Skeletal muscle cell (primary cell): ENCODE measurements at regions not wholly inside any gene's neighbourhood (a gene's known extent, or its start where the extent isn't known, plus 50 kb on each side); places are given as distances from the start of the nearest gene placed in this dataset.

ENCODE experiments used
- DNase-seq: peaks from one replicate; pipeline ENCODE4 v3.0.0-alpha.2; 2010; ENCODE audit warnings: low read depth
- H3K4me3 ChIP-seq: 2 replicates; pipeline ENCODE4 v1.5.1; 2011; ENCODE audit warnings: low read depth, mild to moderate bottlenecking, control low read depth, low read length, moderate library complexity

GRCh38 chr5:67361932-67362729 is 165.5 kb upstream of the CD180 start:
- peak; percentile 33 for DNase-seq

GRCh38 chr5:67360047-67360446 is 163.4 kb upstream of the CD180 start:
- H3K4me3 ChIP-seq: no peak overlapping the region
- no peak for DNase-seq

More at GRCh38 chr5:67361932-67362729, 165.5 kb upstream of the CD180 start:
- H3K4me3 ChIP-seq: no peak overlapping the region

DNA sequence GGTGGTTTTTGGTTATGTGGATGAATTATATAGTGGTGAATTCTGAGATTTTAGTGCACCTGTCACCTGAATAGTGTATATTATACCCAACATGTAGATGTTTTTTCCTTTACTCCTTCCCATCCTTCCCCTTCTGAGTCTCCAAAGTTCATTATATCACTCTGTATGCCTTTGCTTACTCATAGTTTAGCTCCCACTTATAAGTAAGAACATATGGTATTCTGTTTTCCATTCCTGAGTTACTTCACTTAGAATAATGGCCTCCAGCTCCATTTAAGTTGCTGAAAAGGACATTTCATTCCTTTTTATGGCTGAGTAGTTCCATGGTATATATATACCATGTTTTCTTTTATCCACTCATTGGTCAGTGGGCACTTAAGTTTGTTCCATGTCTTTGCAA is 161.6 kb upstream of the CD180 start:
- no peak for DNase-seq
- no peak overlapping the region for H3K4me3 ChIP-seq

DNA sequence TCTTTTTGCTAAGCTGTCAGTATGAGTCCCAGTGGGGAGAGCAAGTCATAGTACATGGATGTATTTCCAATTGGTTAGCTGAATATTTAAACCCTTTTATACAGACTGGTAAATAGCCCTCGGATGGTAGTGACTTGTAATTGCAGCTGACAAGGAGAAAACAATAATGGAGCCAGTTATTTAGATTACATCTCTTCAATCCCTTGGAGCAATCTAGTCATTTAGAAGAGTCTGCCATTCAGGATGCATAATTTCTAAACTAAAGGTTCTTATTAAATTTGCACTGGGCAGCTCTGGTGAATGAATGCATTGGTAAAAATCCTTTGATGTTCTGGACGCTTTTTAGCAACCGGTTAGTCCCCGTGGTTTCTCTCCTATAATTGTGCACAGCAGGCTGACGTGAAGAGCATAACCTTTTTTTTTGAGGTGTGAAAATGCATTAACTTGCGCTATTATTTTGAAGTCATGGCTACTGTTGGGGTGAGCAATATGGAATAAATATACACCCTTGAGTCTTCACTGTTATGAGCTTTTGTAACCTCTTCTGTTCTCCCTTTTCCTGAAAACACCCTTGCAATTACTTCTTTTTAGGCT is 158.6 kb upstream of the CD180 start:
- no peak overlapping the region for H3K4me3 ChIP-seq
- no peak for DNase-seq

GRCh38 chr5:67353500-67354450 is 157.2 kb upstream of the CD180 start:
- no peak overlapping the region for H3K4me3 ChIP-seq
- DNase-seq: peak; percentile 27

DNA sequence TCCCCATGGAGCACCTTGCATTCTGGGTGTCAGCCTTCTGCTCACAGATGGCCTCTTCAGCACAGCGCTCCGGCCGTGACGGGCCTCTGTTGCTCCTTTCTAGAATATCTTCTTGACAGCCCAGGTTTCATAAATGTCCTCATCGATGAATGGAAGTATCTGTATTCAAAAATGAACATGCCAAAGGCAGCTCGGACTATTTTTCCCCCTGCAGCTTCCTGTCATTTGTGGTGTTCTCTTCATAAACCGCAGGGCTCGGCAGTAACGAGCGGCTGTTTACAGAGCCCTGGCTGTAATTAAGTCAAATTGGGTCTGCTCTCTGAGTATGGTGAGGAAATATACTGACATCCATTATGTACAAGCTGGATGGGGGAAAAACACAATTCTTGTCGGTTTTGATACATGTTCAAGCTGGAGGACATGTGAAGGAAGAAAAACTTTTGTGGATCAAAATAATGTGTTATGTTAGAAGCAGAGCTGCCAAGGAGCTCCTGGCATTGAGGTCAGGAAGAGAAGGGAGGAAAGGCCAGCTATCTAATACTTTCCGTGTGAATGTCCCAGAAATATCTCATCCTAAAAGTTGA is 154.1 kb upstream of the CD180 start:
- no peak for DNase-seq
- no peak overlapping the region for H3K4me3 ChIP-seq

- no peak overlapping the region for H3K4me3 ChIP-seq
- no peak for DNase-seq
Measured at GRCh38 chr5:67350185-67350584, 153.6 kb upstream of the CD180 start.

DNA sequence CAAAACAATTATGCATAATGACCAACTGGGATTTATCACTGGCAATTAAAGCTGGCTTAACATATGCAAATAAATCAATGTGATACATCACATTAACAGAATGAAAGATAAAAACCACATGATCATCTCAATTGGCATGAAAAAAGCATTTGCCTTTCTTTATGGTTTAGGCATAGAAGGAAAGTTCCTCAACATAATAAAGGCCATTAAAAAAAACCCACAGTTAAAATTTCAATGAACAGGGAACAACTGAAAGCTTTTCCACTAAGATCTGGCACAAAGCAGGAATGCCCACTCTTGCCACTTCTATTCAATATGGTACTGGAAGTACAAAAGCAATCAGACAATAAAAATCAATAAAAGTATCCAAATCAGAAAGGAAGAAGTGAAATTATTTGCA is 151.2 kb upstream of the CD180 start:
- no peak overlapping the region for H3K4me3 ChIP-seq

DNA sequence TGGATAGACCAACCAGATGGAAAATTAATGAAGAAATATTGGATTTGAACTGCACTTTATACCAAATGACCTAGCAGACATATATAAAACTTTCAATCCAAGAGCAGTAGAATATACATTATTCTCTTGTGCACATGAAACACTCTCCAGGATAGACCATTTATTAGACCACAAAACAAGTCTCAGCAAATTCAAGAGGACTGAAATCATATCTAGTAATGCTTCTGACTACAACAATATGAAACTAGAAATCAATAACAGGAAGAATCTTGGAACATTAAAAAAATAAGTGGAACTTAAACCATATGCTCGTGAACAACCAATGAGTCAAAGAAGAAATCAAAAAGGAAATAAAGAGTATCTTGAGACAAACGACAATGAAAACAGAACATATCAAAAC is 150.0 kb upstream of the CD180 start:
- DNase-seq: no peak
- no peak overlapping the region for H3K4me3 ChIP-seq

More for the DNA sequence above, 151.2 kb upstream of the CD180 start:
- DNase-seq: no peak

DNA sequence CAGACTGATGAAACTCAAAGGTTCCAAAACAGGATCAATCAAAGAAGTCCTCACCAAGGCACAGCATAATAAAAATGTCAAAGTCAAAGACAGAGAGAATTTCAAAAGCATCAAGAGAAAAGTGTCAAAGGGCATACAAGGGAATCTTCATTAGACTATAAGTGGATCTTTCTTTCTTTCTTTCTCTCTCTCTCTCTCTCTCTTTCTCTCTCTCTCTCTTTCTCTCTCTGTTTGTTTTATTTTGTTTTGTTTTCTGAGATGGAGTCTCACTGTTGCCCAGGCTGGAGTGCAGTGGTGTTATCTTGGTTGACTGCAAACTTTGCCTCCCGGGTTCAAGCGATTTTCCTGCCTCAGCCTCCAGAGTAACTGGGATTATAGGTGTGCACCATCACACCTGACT is 148.3 kb upstream of the CD180 start:
- no peak overlapping the region for H3K4me3 ChIP-seq
- DNase-seq: no peak

DNA sequence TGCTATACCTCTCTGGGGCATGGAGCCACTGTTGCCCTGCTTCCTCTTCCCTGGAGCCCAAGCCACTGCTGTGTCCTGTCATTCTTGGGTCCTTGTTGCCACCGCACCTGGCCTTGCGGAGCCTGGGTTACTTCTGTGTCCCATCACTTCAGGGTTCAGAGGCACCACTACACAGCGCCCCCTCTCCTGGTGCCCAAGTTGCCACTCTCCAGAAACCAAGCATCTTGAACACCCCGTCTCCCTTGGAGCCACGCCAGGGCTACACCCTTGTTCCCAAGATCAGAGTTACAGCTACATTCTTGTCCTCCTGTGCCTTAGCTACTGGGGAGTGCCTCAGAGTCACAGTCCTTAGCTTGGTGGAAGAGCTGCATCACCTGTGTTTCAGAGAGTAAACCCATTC is 147.2 kb upstream of the CD180 start:
- no peak overlapping the region for H3K4me3 ChIP-seq
- no peak for DNase-seq

DNA sequence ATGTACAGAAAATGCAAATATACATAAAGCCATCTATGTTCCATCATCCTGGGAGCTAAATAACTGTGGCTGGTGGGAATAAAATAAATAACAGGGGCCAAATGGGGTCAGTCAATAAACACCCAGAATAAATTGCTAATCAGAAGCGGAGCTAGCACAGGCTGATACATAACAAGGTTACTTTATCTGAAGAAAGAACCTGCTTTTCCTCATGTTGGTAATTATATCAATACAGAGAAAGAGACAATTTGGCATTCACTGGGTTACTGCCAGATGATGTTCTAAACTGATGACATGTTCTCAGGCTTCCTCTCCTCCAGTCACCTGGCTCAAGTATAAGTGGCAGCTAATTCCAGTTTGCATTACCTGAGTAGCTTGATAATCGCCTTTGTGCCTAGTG is 144.9 kb upstream of the CD180 start:
- H3K4me3 ChIP-seq: no peak overlapping the region
- no peak for DNase-seq

- no peak for DNase-seq
Measured at GRCh38 chr5:67339219-67339767, 142.7 kb upstream of the CD180 start.

DNA sequence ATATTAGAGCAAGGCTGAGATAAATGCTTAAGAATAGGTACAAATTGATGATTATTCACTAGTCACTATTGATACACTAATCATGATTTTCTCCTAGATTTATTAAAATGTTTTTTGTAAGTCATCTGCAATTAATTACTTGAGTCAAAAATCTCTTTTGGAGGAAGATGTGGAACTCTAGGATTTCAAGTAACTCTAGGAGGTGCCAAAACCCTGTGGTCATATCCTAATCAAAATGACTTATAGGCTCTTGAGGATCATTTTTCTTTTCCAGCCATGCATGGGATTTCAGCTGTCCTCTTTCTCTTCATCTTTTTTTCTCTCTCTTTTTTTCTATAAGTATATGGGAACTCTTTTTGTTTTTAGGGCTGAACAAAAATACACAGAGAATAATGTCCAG is 141.8 kb upstream of the CD180 start:
- no peak overlapping the region for H3K4me3 ChIP-seq
- DNase-seq: no peak

More at GRCh38 chr5:67339219-67339767, 142.7 kb upstream of the CD180 start:
- no peak overlapping the region for H3K4me3 ChIP-seq

GRCh38 chr5:67337751-67338150 is 141.2 kb upstream of the CD180 start:
- H3K4me3 ChIP-seq: no peak overlapping the region
- DNase-seq: no peak

DNA sequence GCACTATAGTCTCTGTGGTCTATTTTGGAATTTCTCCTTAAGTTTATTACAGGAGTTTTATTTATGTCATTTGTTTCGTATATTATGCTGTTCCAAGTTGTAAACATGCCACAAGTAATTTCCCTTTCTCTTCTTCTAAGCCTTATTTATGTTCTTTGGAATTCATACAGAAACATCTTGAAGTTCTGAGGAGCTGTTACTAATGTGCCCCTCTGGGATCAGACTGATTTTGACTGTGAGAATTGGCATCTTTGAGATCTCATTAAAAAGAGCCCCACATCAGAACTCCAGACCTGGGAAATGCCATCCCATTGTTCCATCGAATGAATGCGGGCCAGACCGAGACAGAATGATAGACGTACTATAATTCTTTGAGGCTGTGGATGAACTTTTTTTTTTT is 138.8 kb upstream of the CD180 start:
- no peak overlapping the region for H3K4me3 ChIP-seq
- no peak for DNase-seq

DNA sequence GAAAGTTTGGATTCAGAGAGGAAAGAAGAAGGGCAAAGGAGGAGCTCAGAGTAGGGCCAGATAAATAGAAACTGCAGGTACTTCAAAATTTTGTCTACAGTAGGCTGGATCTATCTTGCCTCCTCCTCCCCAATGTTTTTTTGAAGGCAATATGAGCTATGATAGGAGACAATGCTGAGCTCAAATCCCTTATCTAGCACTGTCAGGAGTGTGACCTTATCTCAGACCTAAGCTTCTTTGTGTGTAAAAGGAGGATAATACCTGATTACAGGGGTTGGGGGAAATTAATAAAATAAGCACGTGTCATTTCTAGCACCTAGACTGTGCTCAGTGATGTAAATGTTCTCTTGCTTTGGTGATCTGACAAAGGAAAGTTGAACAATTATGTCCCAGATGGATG is 137.8 kb upstream of the CD180 start:
- DNase-seq: no peak
- H3K4me3 ChIP-seq: no peak overlapping the region

DNA sequence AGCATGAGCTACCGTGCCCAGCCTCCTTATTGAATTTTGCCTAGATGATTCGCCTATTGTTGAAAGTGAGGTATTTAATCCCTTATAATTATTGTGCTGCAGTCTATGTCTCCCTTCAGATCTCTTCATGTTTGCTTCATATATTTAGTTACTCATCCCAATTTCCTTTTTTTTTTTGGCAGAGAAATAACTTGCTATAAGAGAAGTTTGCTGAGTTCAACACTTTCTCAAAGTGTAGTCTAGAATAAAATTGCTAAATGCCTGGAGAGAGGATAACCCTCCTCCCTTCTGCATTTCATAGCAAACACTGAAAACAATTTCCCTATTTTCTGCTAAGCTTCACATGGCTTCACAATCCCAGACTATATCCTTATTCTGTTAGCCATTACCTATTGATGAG is 136.6 kb upstream of the CD180 start:
- no peak overlapping the region for H3K4me3 ChIP-seq
- no peak for DNase-seq

DNA sequence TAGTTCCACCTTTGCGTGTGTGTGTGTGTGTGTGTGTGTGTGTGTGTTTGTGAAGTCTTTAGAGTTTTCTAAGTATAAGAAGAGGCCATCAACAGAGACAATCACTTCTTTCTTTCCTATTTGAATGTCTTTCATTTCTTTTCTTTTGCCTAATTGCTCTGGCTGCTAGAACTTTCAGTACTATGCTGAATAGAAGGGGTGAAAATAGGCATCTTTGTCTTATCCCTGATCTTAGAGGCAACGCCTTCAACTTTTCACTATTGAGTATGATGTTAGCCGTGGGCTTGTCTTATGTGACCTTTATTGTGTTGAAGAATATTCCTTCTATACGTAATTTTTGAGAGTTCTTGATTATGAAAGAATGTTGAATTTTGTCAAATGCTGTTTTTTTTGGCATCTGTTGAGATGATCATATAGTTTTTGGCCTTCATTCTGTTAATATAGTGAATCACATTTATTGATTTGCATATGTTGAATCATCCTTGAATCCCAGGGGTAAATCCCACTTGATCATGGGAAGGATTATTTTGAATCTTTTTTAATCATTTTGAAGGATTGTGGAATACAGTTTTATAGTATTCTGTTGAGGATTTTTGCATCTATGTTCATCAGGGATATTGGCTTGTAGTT is 134.8 kb upstream of the CD180 start:
- DNase-seq: peak; percentile 55
- H3K4me3 ChIP-seq: no peak overlapping the region
